H1 (cell line): ENCODE measurements at regions not wholly inside any gene's neighbourhood (a gene's known extent, or its start where the extent isn't known, plus 50 kb on each side); places are given as distances from the start of the nearest gene placed in this dataset.

Experiments used
- BRCA1 ChIP-seq: IDR thresholded peaks from 2 replicates; pipeline ENCODE4 v1.6.1; 2012; ENCODE audit warnings: low read depth, low read length, improper control_type of control experiment
- CBX5 ChIP-seq: fragments of 300-800, 300-1000 bp; sonication (generic); IDR thresholded peaks from 2 replicates; pipeline ENCODE4 v1.7.1; 2016; ENCODE audit warnings: antibody characterized with exemption, low read length, low read depth
- CREB1 ChIP-seq: IDR thresholded peaks from 2 replicates; pipeline ENCODE4 v1.6.1; 2012; ENCODE audit warnings: inconsistent platforms
- SIX5 ChIP-seq: IDR thresholded peaks from 2 replicates; pipeline ENCODE4 v1.6.1; 2011; ENCODE audit warnings: mild to moderate bottlenecking, low read depth, low read length
- SP4 ChIP-seq: IDR thresholded peaks from 2 replicates; pipeline ENCODE4 v1.6.1; 2012; ENCODE audit warnings: low read length, inconsistent platforms
- TEAD4 ChIP-seq: IDR thresholded peaks from 2 replicates; pipeline ENCODE4 v1.6.1; 2012; ENCODE audit warnings: low read depth, low read length, inconsistent platforms, mixed read lengths
- TF ChIP-seq, protein P1 (sequence below): fragments of 300-600 bp; sonication (generic); IDR thresholded peaks from 2 replicates; pipeline ENCODE4 v1.7.1; 2012; ENCODE audit warnings: low read length, moderate library complexity, mild to moderate bottlenecking, inconsistent platforms; ENCODE audit not compliant: insufficient replicate concordance

GRCh38 chr2:21774691-21775368 lies 651.1 kb downstream of the TDRD15 start (continued):
- TF ChIP-seq, protein P1, sequence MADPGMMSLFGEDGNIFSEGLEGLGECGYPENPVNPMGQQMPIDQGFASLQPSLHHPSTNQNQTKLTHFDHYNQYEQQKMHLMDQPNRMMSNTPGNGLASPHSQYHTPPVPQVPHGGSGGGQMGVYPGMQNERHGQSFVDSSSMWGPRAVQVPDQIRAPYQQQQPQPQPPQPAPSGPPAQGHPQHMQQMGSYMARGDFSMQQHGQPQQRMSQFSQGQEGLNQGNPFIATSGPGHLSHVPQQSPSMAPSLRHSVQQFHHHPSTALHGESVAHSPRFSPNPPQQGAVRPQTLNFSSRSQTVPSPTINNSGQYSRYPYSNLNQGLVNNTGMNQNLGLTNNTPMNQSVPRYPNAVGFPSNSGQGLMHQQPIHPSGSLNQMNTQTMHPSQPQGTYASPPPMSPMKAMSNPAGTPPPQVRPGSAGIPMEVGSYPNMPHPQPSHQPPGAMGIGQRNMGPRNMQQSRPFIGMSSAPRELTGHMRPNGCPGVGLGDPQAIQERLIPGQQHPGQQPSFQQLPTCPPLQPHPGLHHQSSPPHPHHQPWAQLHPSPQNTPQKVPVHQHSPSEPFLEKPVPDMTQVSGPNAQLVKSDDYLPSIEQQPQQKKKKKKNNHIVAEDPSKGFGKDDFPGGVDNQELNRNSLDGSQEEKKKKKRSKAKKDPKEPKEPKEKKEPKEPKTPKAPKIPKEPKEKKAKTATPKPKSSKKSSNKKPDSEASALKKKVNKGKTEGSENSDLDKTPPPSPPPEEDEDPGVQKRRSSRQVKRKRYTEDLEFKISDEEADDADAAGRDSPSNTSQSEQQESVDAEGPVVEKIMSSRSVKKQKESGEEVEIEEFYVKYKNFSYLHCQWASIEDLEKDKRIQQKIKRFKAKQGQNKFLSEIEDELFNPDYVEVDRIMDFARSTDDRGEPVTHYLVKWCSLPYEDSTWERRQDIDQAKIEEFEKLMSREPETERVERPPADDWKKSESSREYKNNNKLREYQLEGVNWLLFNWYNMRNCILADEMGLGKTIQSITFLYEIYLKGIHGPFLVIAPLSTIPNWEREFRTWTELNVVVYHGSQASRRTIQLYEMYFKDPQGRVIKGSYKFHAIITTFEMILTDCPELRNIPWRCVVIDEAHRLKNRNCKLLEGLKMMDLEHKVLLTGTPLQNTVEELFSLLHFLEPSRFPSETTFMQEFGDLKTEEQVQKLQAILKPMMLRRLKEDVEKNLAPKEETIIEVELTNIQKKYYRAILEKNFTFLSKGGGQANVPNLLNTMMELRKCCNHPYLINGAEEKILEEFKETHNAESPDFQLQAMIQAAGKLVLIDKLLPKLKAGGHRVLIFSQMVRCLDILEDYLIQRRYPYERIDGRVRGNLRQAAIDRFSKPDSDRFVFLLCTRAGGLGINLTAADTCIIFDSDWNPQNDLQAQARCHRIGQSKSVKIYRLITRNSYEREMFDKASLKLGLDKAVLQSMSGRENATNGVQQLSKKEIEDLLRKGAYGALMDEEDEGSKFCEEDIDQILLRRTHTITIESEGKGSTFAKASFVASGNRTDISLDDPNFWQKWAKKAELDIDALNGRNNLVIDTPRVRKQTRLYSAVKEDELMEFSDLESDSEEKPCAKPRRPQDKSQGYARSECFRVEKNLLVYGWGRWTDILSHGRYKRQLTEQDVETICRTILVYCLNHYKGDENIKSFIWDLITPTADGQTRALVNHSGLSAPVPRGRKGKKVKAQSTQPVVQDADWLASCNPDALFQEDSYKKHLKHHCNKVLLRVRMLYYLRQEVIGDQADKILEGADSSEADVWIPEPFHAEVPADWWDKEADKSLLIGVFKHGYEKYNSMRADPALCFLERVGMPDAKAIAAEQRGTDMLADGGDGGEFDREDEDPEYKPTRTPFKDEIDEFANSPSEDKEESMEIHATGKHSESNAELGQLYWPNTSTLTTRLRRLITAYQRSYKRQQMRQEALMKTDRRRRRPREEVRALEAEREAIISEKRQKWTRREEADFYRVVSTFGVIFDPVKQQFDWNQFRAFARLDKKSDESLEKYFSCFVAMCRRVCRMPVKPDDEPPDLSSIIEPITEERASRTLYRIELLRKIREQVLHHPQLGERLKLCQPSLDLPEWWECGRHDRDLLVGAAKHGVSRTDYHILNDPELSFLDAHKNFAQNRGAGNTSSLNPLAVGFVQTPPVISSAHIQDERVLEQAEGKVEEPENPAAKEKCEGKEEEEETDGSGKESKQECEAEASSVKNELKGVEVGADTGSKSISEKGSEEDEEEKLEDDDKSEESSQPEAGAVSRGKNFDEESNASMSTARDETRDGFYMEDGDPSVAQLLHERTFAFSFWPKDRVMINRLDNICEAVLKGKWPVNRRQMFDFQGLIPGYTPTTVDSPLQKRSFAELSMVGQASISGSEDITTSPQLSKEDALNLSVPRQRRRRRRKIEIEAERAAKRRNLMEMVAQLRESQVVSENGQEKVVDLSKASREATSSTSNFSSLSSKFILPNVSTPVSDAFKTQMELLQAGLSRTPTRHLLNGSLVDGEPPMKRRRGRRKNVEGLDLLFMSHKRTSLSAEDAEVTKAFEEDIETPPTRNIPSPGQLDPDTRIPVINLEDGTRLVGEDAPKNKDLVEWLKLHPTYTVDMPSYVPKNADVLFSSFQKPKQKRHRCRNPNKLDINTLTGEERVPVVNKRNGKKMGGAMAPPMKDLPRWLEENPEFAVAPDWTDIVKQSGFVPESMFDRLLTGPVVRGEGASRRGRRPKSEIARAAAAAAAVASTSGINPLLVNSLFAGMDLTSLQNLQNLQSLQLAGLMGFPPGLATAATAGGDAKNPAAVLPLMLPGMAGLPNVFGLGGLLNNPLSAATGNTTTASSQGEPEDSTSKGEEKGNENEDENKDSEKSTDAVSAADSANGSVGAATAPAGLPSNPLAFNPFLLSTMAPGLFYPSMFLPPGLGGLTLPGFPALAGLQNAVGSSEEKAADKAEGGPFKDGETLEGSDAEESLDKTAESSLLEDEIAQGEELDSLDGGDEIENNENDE: no peak
- TF ChIP-seq SP4 (no peak), CBX5 (no peak), TEAD4 (no peak), BRCA1 (no peak), CREB1 (no peak), SIX5 (no peak)
